AG04449 (cell line): ENCODE measurements at regions not wholly inside any gene's neighbourhood (a gene's known extent, or its start where the extent isn't known, plus 50 kb on each side); places are given as distances from the start of the nearest gene placed in this dataset.

Source experiments
- CTCF ChIA-PET: fragments of 350-600 bp; formaldehyde crosslinking; extraction: SDS; loops from one replicate; lab custom pipeline; 2021; ENCODE audit warnings: antibody characterized with exemption; lab: Yijun Ruan, JAX
- POLR2A ChIA-PET: fragments of 400-600, 350-600 bp; formaldehyde crosslinking; extraction: SDS; loops from one replicate; lab custom pipeline; 2020; ENCODE audit warnings: antibody characterized with exemption, inconsistent platforms; lab: Yijun Ruan, JAX
- DNase-seq: peaks from one replicate; pipeline ENCODE4 v3.0.0-alpha.2; 2010; ENCODE audit warnings: low read depth, low spot score
- H3K4me3 ChIP-seq: 2 replicates; pipeline ENCODE4 v1.5.1; 2011; ENCODE audit warnings: low read depth, mild to moderate bottlenecking, control low read depth, low read length
- CTCF ChIP-seq: IDR thresholded peaks from one replicate; pipeline ENCODE4 v1.5.1; 2011; ENCODE audit warnings: mild to moderate bottlenecking, moderate library complexity, low read length, control low read depth, inconsistent platforms; ENCODE audit not compliant: insufficient read depth; ENCODE audit errors: missing control alignments

GRCh38 chr17:36817483-36818048 is 119.7 kb upstream of the LHX1 start:
- POLR2A ChIA-PET, result no interaction called here
- TF ChIP-seq CTCF, result no peak
- DNase-seq, result no peak
- CTCF ChIA-PET, result no interaction called here
- H3K4me3 ChIP-seq, result no peak overlapping the region

- TF ChIP-seq CTCF, result no peak
- ChIA-PET POLR2A (no interaction called here), CTCF (no interaction called here)
- DNase-seq, result no peak
- H3K4me3 ChIP-seq, result no peak overlapping the region
These were observed 119.0 kb upstream of the LHX1 start for GRCh38 chr17:36818134-36818825.

GRCh38 chr17:36823850-36824677 is 113.2 kb upstream of the LHX1 start:
- TF ChIP-seq CTCF, result no peak
- ChIA-PET POLR2A (no interaction called here), CTCF (no interaction called here)
- no peak for DNase-seq
- no peak overlapping the region for H3K4me3 ChIP-seq

GRCh38 chr17:36824678-36825101 is 112.6 kb upstream of the LHX1 start:
- DNase-seq, result no peak
- ChIA-PET POLR2A (no interaction called here), CTCF (no interaction called here)
- no peak for TF ChIP-seq CTCF
- no peak overlapping the region for H3K4me3 ChIP-seq

GRCh38 chr17:36825113-36825512 is 112.2 kb upstream of the LHX1 start:
- ChIA-PET POLR2A (no interaction called here), CTCF (no interaction called here)
- no peak for DNase-seq
- H3K4me3 ChIP-seq, result no peak overlapping the region
- TF ChIP-seq CTCF, result no peak

- TF ChIP-seq CTCF, result no peak
- DNase-seq, result no peak
- no peak overlapping the region for H3K4me3 ChIP-seq
- ChIA-PET POLR2A (no interaction called here), CTCF (no interaction called here)
These were observed 111.8 kb upstream of the LHX1 start for GRCh38 chr17:36825521-36825920.
